Calu3 (cell line): ENCODE measurements at regions not wholly inside any gene's neighbourhood (a gene's known extent, or its start where the extent isn't known, plus 50 kb on each side); places are given as distances from the start of the nearest gene placed in this dataset.
"Not testable (repeated sequence)": the region's sequence is repeated elsewhere in the genome, so short reads cannot be mapped to it uniquely, and the experiment has no call there.

Source experiments
- BruUV-seq: library from RNA; stranded (reverse); fragments of 400-500 nt; replicated peaks from 2 replicates; lab custom pipeline; 2021; lab: Mats Ljungman, UMichigan
- CTCF ChIA-PET: fragments of 300-600 bp; sonication (Branson Sonifier 250); formaldehyde crosslinking; loops from one replicate; lab custom pipeline; 2022; ENCODE audit warnings: antibody characterized with exemption; lab: Charles Lee
- DNase-seq: peaks from one replicate; pipeline ENCODE4 v3.0.0; 2022
- H3K27ac Mint-ChIP-seq: one replicate; pipeline ENCODE4 v1.8.0; 2022; ENCODE audit warnings: mixed read lengths; ENCODE audit not compliant: unreplicated experiment
- H3K27me3 Mint-ChIP-seq: one replicate; pipeline ENCODE4 v1.8.0; 2022; ENCODE audit warnings: mixed read lengths; ENCODE audit not compliant: unreplicated experiment
- H3K36me3 Mint-ChIP-seq: one replicate; pipeline ENCODE4 v1.8.0; 2022; ENCODE audit warnings: mild to moderate bottlenecking, moderate library complexity, mixed read lengths; ENCODE audit not compliant: insufficient read depth, unreplicated experiment
- H3K4me1 Mint-ChIP-seq: one replicate; pipeline ENCODE4 v1.8.0; 2022; ENCODE audit warnings: mild to moderate bottlenecking, low read depth, mixed read lengths; ENCODE audit not compliant: unreplicated experiment
- H3K4me3 Mint-ChIP-seq: one replicate; pipeline ENCODE4 v1.8.0; 2022; ENCODE audit warnings: mild to moderate bottlenecking, low read depth, moderate library complexity, mixed read lengths; ENCODE audit not compliant: unreplicated experiment
- H3K9me3 Mint-ChIP-seq: one replicate; pipeline ENCODE4 v1.8.0; 2022; ENCODE audit warnings: low read depth, mixed read lengths; ENCODE audit not compliant: unreplicated experiment
- CTCF ChIP-seq: fragments of 200-600 bp; IDR thresholded peaks from one replicate; pipeline ENCODE4 v1.8.0; 2022; ENCODE audit warnings: antibody characterized with exemption; ENCODE audit not compliant: unreplicated experiment
- intact Hi-C: fragments of 100-400 bp; cut with micrococcal nuclease; formaldehyde crosslinking; loops from one replicate; pipeline ENCODE4 v1.10.0; 2022; ENCODE audit not compliant: unreplicated experiment

- H3K4me1 Mint-ChIP-seq, result no peaks in the 10 kb centered on the region
- intact Hi-C loops, result no loop called here
- no peaks in the 10 kb centered on the region for H3K27me3 Mint-ChIP-seq
- H3K36me3 Mint-ChIP-seq, result no peaks in the 10 kb centered on the region
- BruUV-seq, result no TSS peak
- no peak for TF ChIP-seq CTCF
- H3K27ac Mint-ChIP-seq, result no peak overlapping the region
- H3K4me3 Mint-ChIP-seq, result no peak overlapping the region
- CTCF ChIA-PET, result no interaction called here
- no peak for DNase-seq
- peaks cover 14% of the 10 kb centered on the region for H3K9me3 Mint-ChIP-seq
Measured at GRCh38 chr11:129569007-129569406, 193.4 kb downstream of the BARX2 start.

GRCh38 chr11:129572667-129573066 lies 197.0 kb downstream of the BARX2 start:
- H3K27me3 Mint-ChIP-seq, H3K4me1 Mint-ChIP-seq, DNase-seq, intact Hi-C loops, CTCF ChIA-PET, H3K27ac Mint-ChIP-seq, BruUV-seq, H3K4me3 Mint-ChIP-seq, H3K36me3 Mint-ChIP-seq: not testable (repeated sequence)
- peaks cover 14% of the 10 kb centered on the region for H3K9me3 Mint-ChIP-seq

GRCh38 chr11:129573161-129573560 lies 197.5 kb downstream of the BARX2 start:
- Mint-ChIP-seq H3K27me3 (no peaks in the 10 kb centered on the region), H3K36me3 (no peaks in the 10 kb centered on the region), H3K4me3 (no peak overlapping the region), H3K4me1 (no peaks in the 10 kb centered on the region), H3K27ac (no peak overlapping the region), H3K9me3 (peaks cover 14% of the 10 kb centered on the region)
- no peak for DNase-seq
- CTCF ChIA-PET, result no interaction called here
- no TSS peak for BruUV-seq
- intact Hi-C loops, result no loop called here
- TF ChIP-seq CTCF, result no peak

- no peak overlapping the region for H3K4me3 Mint-ChIP-seq
- CTCF ChIA-PET, result interaction anchor here (0.7 kb wide), 1 partner anchor 42 kb away, joined by 5 read pairs; no protein-coding TSS in a partner anchor
- intact Hi-C loops, result no loop called here
- peaks cover 7% of the 10 kb centered on the region for H3K9me3 Mint-ChIP-seq
- no peak overlapping the region for H3K27ac Mint-ChIP-seq
- H3K36me3 Mint-ChIP-seq, result no peaks in the 10 kb centered on the region
- H3K27me3 Mint-ChIP-seq, result no peaks in the 10 kb centered on the region
- no peak for TF ChIP-seq CTCF
- no TSS peak for BruUV-seq
- DNase-seq, result no peak
- H3K4me1 Mint-ChIP-seq, result no peaks in the 10 kb centered on the region
Measured at GRCh38 chr11:129574431-129574830, 198.8 kb downstream of the BARX2 start.

- no peak for DNase-seq
- H3K9me3 Mint-ChIP-seq, result no peaks in the 10 kb centered on the region
- CTCF ChIA-PET, result no interaction called here
- intact Hi-C loops, result no loop called here
- no TSS peak for BruUV-seq
- no peaks in the 10 kb centered on the region for H3K27me3 Mint-ChIP-seq
- H3K4me1 Mint-ChIP-seq, result no peaks in the 10 kb centered on the region
- no peak for TF ChIP-seq CTCF
- H3K36me3 Mint-ChIP-seq, result no peaks in the 10 kb centered on the region
- no peak overlapping the region for H3K4me3 Mint-ChIP-seq
- H3K27ac Mint-ChIP-seq, result no peak overlapping the region
Measured at GRCh38 chr11:129576652-129577051, 201.0 kb downstream of the BARX2 start.
